Panc1 (cell line): ENCODE measurements at regions not wholly inside any gene's neighbourhood (a gene's known extent, or its start where the extent isn't known, plus 50 kb on each side); places are given as distances from the start of the nearest gene placed in this dataset.
"Not testable (repeated sequence)": the region's sequence is repeated elsewhere in the genome, so short reads cannot be mapped to it uniquely, and the experiment has no call there.

ENCODE experiments used
- ATAC-seq: fragments of 200-7000 bp; cut with Tn5 transposase; 2 replicates; pipeline ENCODE4 v1.9.1; 2020; ENCODE audit warnings: mild to moderate bottlenecking, moderate library complexity
- BruUV-seq: library from RNA; stranded (reverse); fragments of 400-500 nt; replicated peaks from 2 replicates; lab custom pipeline; 2021; lab: Mats Ljungman, UMichigan
- CTCF ChIA-PET: fragments of 300-600 bp; sonication (Branson Sonifier 250); formaldehyde crosslinking; loops from one replicate; lab custom pipeline; 2022; ENCODE audit warnings: antibody characterized with exemption; lab: Charles Lee
- POLR2A ChIA-PET: fragments of 300-600 bp; sonication (Branson Sonifier 250); formaldehyde crosslinking; loops from one replicate; lab custom pipeline; 2022; ENCODE audit warnings: antibody characterized with exemption; lab: Charles Lee
- DNase-seq: peaks from one replicate; pipeline ENCODE4 v3.0.0-alpha.2; 2010; ENCODE audit warnings: low read depth, low spot score
- H3K27ac ChIP-seq: 2 replicates; pipeline ENCODE4 v1.5.1; 2011; ENCODE audit warnings: mild to moderate bottlenecking, low read length, inconsistent platforms
- H3K27me3 ChIP-seq: fragments of 200-500 bp; sonication (Bioruptor generic); 2 replicates; pipeline ENCODE4 v1.6.0; 2014; ENCODE audit warnings: low read length, inconsistent platforms; ENCODE audit not compliant: control insufficient read depth, insufficient read depth
- H3K36me3 ChIP-seq: fragments of 200-500 bp; sonication (Bioruptor generic); 2 replicates; pipeline ENCODE4 v1.5.1; 2014; ENCODE audit warnings: inconsistent platforms, mild to moderate bottlenecking, low read length, moderate library complexity; ENCODE audit not compliant: control insufficient read depth, insufficient read depth
- H3K4me1 ChIP-seq: 2 replicates; pipeline ENCODE4 v1.5.1; 2011; ENCODE audit warnings: inconsistent platforms, mild to moderate bottlenecking, low read length, moderate library complexity; ENCODE audit not compliant: control insufficient read depth, insufficient read depth
- H3K4me3 ChIP-seq, 2 experiments: 2 replicates each; pipeline ENCODE4 v1.5.1; 2011 to 2012; ENCODE audit warnings: low read depth in 2 of 2, low read length in 2 of 2, mild to moderate bottlenecking in 2 of 2, inconsistent platforms in 1 of 2, moderate library complexity in 1 of 2
- H3K9me3 ChIP-seq: fragments of 200-500 bp; sonication (Bioruptor generic); 2 replicates; pipeline ENCODE4 v1.5.1; 2014; ENCODE audit warnings: low read depth, mild to moderate bottlenecking, inconsistent platforms, low read length, moderate library complexity; ENCODE audit not compliant: control insufficient read depth, insufficient read depth
- POLR2AphosphoS5 ChIP-seq: IDR thresholded peaks from 2 replicates; pipeline ENCODE4 v1.6.1; 2012; ENCODE audit warnings: mild to moderate bottlenecking, low read depth, low read length, moderate library complexity
- SIN3A ChIP-seq: IDR thresholded peaks from 2 replicates; pipeline ENCODE4 v1.6.1; 2012; ENCODE audit warnings: low read depth, mild to moderate bottlenecking, low read length, moderate library complexity, borderline replicate concordance; ENCODE audit not compliant: insufficient read depth
- TCF7L2 ChIP-seq: IDR thresholded peaks from 2 replicates; pipeline ENCODE4 v1.6.1; 2011; ENCODE audit warnings: mild to moderate bottlenecking, low read depth, low read length, inconsistent platforms
- in situ Hi-C: cut with HindIII; loops from 2 replicates; pipeline ENCODE4 v1.10.0; 2016; ENCODE audit warnings: low sequenced_read_pairs, low pct_unique_long_range_greater_than_20kb
- intact Hi-C: fragments of 100-400 bp; cut with micrococcal nuclease; formaldehyde crosslinking; loops from one replicate; pipeline ENCODE4 v1.10.0; 2022; ENCODE audit not compliant: unreplicated experiment
- TF ChIP-seq, protein P1 (sequence below), 2 experiments: IDR thresholded peaks; 2 replicates each; pipeline ENCODE4 v1.6.1; 2011 to 2012; ENCODE audit warnings: low read depth in 2 of 2, control low read depth in 1 of 2, low read length in 1 of 2, mild to moderate bottlenecking in 1 of 2, moderate library complexity in 1 of 2; ENCODE audit not compliant: insufficient read depth in 1 of 2
- TF ChIP-seq, protein P2 (sequence below): fragments of 450-650 bp; IDR thresholded peaks from 2 replicates; pipeline ENCODE4 v1.5.1; 2017; ENCODE audit warnings: mild to moderate bottlenecking

DNA sequence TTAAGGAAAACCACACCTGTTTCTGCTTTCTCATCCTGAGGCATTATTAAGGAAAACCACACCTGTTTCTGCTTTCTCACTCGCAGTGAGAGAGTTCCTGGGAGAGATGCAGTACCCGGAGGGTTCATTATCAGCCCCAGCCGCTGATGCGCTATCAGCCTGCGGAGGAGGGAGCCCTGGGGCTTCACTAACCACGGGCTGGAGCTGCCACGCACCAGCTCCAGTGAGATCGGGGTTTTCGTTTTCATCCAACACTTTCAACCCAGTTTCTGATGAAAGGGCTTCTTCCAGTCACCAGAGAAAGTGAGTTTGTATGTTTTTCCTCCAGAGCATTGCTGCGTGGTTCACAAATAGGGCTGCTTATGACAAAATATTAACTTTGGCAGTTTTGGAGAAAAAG is 93.2 kb upstream of the PRKX start:
- DNase-seq (no peak), ATAC-seq (no peak)
- CTCF ChIA-PET, result no interaction called here
- intact Hi-C loops (no loop called here), in situ Hi-C loops (no loop called here)
- Histone ChIP-seq H3K9me3 (no peaks in the 10 kb centered on the region), H3K4me3 (no peak overlapping the region), H3K27ac (no peak overlapping the region), H3K36me3 (no peaks in the 10 kb centered on the region), H3K27me3 (no peaks in the 10 kb centered on the region), H3K4me1 (no peaks in the 10 kb centered on the region)
- POLR2A ChIA-PET, result no interaction called here
- no TSS peak for BruUV-seq
- TF ChIP-seq, protein P1, sequence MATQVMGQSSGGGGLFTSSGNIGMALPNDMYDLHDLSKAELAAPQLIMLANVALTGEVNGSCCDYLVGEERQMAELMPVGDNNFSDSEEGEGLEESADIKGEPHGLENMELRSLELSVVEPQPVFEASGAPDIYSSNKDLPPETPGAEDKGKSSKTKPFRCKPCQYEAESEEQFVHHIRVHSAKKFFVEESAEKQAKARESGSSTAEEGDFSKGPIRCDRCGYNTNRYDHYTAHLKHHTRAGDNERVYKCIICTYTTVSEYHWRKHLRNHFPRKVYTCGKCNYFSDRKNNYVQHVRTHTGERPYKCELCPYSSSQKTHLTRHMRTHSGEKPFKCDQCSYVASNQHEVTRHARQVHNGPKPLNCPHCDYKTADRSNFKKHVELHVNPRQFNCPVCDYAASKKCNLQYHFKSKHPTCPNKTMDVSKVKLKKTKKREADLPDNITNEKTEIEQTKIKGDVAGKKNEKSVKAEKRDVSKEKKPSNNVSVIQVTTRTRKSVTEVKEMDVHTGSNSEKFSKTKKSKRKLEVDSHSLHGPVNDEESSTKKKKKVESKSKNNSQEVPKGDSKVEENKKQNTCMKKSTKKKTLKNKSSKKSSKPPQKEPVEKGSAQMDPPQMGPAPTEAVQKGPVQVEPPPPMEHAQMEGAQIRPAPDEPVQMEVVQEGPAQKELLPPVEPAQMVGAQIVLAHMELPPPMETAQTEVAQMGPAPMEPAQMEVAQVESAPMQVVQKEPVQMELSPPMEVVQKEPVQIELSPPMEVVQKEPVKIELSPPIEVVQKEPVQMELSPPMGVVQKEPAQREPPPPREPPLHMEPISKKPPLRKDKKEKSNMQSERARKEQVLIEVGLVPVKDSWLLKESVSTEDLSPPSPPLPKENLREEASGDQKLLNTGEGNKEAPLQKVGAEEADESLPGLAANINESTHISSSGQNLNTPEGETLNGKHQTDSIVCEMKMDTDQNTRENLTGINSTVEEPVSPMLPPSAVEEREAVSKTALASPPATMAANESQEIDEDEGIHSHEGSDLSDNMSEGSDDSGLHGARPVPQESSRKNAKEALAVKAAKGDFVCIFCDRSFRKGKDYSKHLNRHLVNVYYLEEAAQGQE (IDR thresholded peaks at IDR 0.05; ENCODE audit: insufficient read depth in 1 of 2, low read depth in 2 of 2, low read length in 1 of 2), result no peak
- no peak for TF ChIP-seq TCF7L2

- DNase-seq, result no peak
- Histone ChIP-seq H3K36me3 (no peaks in the 10 kb centered on the region), H3K4me1 (no peaks in the 10 kb centered on the region), H3K9me3 (no peaks in the 10 kb centered on the region), H3K4me3 (no peak overlapping the region), H3K27ac (no peak overlapping the region), H3K27me3 (no peaks in the 10 kb centered on the region)
- TF ChIP-seq TCF7L2 (no peak), POLR2AphosphoS5 (no peak)
- BruUV-seq, result no TSS peak
- POLR2A ChIA-PET, result no interaction called here
- intact Hi-C loops (no loop called here), in situ Hi-C loops (no loop called here)
- CTCF ChIA-PET, result no interaction called here
- no peak for ATAC-seq
These were observed 90.3 kb upstream of the PRKX start for GRCh38 chrX:3803713-3804112.

- Histone ChIP-seq H3K27me3 (no peaks in the 10 kb centered on the region), H3K27ac (no peak overlapping the region), H3K9me3 (no peaks in the 10 kb centered on the region), H3K4me1 (no peaks in the 10 kb centered on the region), H3K36me3 (no peaks in the 10 kb centered on the region), H3K4me3 (no peak overlapping the region)
- in situ Hi-C loops, result no loop called here
- DNase-seq, result no peak
- ChIA-PET CTCF (no interaction called here), POLR2A (no interaction called here)
- TF ChIP-seq POLR2AphosphoS5 (no peak), TCF7L2 (no peak), SIN3A (no peak)
- TF ChIP-seq, protein P1 (IDR thresholded peaks at IDR 0.05; ENCODE audit: insufficient read depth in 1 of 2, low read depth in 2 of 2, low read length in 1 of 2), result no peak
- TF ChIP-seq, protein P2, sequence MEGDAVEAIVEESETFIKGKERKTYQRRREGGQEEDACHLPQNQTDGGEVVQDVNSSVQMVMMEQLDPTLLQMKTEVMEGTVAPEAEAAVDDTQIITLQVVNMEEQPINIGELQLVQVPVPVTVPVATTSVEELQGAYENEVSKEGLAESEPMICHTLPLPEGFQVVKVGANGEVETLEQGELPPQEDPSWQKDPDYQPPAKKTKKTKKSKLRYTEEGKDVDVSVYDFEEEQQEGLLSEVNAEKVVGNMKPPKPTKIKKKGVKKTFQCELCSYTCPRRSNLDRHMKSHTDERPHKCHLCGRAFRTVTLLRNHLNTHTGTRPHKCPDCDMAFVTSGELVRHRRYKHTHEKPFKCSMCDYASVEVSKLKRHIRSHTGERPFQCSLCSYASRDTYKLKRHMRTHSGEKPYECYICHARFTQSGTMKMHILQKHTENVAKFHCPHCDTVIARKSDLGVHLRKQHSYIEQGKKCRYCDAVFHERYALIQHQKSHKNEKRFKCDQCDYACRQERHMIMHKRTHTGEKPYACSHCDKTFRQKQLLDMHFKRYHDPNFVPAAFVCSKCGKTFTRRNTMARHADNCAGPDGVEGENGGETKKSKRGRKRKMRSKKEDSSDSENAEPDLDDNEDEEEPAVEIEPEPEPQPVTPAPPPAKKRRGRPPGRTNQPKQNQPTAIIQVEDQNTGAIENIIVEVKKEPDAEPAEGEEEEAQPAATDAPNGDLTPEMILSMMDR, result no peak
- BruUV-seq, result no TSS peak
- intact Hi-C loops, result no loop called here
- ATAC-seq, result no peak
These were observed 89.9 kb upstream of the PRKX start for GRCh38 chrX:3803305-3803704.

DNA sequence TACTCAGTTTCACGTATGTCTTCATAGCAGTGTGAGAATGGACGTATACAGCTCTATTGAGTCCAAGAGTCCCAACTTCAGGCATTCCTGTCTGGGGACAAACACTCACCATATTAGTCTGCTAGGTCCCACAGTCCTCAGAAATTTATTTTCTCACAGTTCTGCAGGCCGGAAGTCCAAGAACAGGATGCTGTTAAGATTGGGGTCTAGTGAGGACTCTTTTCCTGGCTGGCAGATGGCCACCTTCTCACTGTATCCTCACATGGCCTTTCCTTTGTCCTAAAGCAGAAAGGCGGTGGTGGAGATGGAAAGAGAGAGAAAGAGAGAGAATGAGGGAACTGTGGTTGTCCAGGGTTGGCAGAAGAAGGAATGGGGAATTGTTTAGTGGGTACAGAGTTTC is 82.0 kb upstream of the PRKX start:
- H3K9me3 ChIP-seq, CTCF ChIA-PET, H3K4me3 ChIP-seq, POLR2A ChIA-PET, H3K27ac ChIP-seq, H3K36me3 ChIP-seq, intact Hi-C loops, in situ Hi-C loops, DNase-seq, H3K4me1 ChIP-seq, ATAC-seq, BruUV-seq, H3K27me3 ChIP-seq: not testable (repeated sequence)
